GM18873 (cell line): ENCODE measurements at regions not wholly inside any gene's neighbourhood (a gene's known extent, or its start where the extent isn't known, plus 50 kb on each side); places are given as distances from the start of the nearest gene placed in this dataset.
"Not testable (repeated sequence)": the region's sequence is repeated elsewhere in the genome, so short reads cannot be mapped to it uniquely, and the experiment has no call there.

Experiments
- ATAC-seq: cut with Tn5 transposase; IDR thresholded peaks from one replicate; pipeline ENCODE4 v1.9.1; 2021; ENCODE audit warnings: mild to moderate bottlenecking, moderate library complexity, moderate number of reproducible peaks; ENCODE audit not compliant: unreplicated experiment, low FRiP score

GRCh38 chr13:97853550-97853949, 99.9 kb upstream of the IPO5 start:
- ATAC-seq: no peak

- no peak for ATAC-seq
These were observed 97.7 kb upstream of the IPO5 start for GRCh38 chr13:97855570-97856303.

- ATAC-seq: peak; percentile 83
These were observed 97.2 kb upstream of the IPO5 start for GRCh38 chr13:97856304-97856675.

GRCh38 chr13:97858161-97858560, 95.3 kb upstream of the IPO5 start:
- no peak for ATAC-seq

- ATAC-seq: no peak
These were observed 87.1 kb upstream of the IPO5 start for GRCh38 chr13:97866346-97866745.

- no peak for ATAC-seq
These were observed 86.7 kb upstream of the IPO5 start for GRCh38 chr13:97866751-97867150.

- no peak for ATAC-seq
These were observed 80.1 kb upstream of the IPO5 start for GRCh38 chr13:97873398-97873797.

- no peak for ATAC-seq
These were observed 78.3 kb upstream of the IPO5 start for GRCh38 chr13:97875218-97875617.

GRCh38 chr13:97875911-97876310, 77.6 kb upstream of the IPO5 start:
- ATAC-seq: no peak

GRCh38 chr13:97878431-97879375, 74.8 kb upstream of the IPO5 start:
- ATAC-seq: no peak

- ATAC-seq: no peak
These were observed 73.7 kb upstream of the IPO5 start for GRCh38 chr13:97879646-97880310.

GRCh38 chr13:97880311-97880675, 73.2 kb upstream of the IPO5 start:
- ATAC-seq: no peak

- no peak for ATAC-seq
These were observed 71.9 kb upstream of the IPO5 start for GRCh38 chr13:97881556-97881955.

GRCh38 chr13:97883396-97883795, 70.1 kb upstream of the IPO5 start:
- ATAC-seq: no peak

GRCh38 chr13:97884707-97885468, 68.6 kb upstream of the IPO5 start:
- no peak for ATAC-seq

GRCh38 chr13:97885641-97886040, 67.8 kb upstream of the IPO5 start:
- ATAC-seq: no peak

GRCh38 chr13:97889803-97890202, 63.7 kb upstream of the IPO5 start:
- no peak for ATAC-seq

GRCh38 chr13:97890573-97890972, 62.9 kb upstream of the IPO5 start:
- ATAC-seq: no peak

GRCh38 chr13:97891964-97892363, 61.5 kb upstream of the IPO5 start:
- ATAC-seq: not testable (repeated sequence)

GRCh38 chr13:97892717-97893116, 60.8 kb upstream of the IPO5 start:
- ATAC-seq: no peak
